NCI-H1092 (cell line): ENCODE measurements at regions not wholly inside any gene's neighbourhood (a gene's known extent, or its start where the extent isn't known, plus 50 kb on each side); places are given as distances from the start of the nearest gene placed in this dataset.

ENCODE experiments used
- DNase-seq: peaks from one replicate; lab custom pipeline; 2025; lab: John Stamatoyannopoulos, UW

- DNase-seq: no peak
These were observed 645.0 kb downstream of the PCDH7 start for GRCh38 chr4:31365006-31365690.

GRCh38 chr4:31366041-31366440 is 645.9 kb downstream of the PCDH7 start:
- no peak for DNase-seq

GRCh38 chr4:31370866-31371465 is 650.8 kb downstream of the PCDH7 start:
- peak; percentile 11 for DNase-seq

- no peak for DNase-seq
These were observed 654.2 kb downstream of the PCDH7 start for GRCh38 chr4:31374256-31374960.

DNA sequence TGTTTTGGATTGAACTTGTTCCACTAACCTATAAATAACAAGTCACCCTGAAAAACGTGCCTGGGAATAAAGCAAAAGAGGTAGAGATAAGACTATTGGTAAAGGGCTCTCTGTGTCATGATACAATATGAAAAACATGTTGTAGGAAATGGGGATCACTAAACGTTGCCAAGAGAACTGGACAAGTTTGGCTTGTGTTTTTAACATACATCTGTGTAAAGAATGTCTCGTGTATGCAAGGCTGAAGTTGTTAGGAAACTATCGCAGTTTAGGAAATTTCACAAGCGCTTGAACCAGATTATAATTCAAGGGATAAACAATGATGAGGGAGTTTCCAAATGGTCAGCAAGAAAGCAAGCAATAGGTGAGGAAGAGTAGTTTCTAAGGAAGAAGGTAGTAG is 655.8 kb downstream of the PCDH7 start:
- no peak for DNase-seq

GRCh38 chr4:31379364-31379763 is 659.2 kb downstream of the PCDH7 start:
- no peak for DNase-seq

DNA sequence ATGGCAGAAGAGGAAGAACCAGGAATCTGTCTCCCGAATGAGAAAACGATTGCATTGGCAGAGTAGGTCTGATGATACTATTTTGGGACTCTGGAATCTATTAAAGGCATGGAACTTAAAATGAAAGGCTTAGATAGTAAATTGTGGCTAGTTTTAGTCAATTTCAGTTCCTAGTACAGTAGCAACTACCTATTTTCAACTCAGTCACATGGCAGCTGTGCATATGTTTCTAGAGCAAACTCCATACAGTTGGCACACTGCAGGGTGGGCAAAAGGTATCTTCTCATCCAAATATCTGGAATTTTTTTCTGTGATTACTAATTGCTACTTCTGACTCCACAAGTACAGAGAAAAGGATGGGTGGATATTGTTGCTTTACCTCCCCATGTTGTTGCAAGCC is 663.6 kb downstream of the PCDH7 start:
- DNase-seq: no peak

- no peak for DNase-seq
These were observed 670.7 kb downstream of the PCDH7 start for GRCh38 chr4:31390849-31391248.

GRCh38 chr4:31391976-31392375 is 671.8 kb downstream of the PCDH7 start:
- no peak for DNase-seq

GRCh38 chr4:31392923-31393322 is 672.8 kb downstream of the PCDH7 start:
- DNase-seq: no peak

- DNase-seq: no peak
These were observed 688.0 kb downstream of the PCDH7 start for GRCh38 chr4:31408121-31408520.

- no peak for DNase-seq
These were observed 691.4 kb downstream of the PCDH7 start for GRCh38 chr4:31411565-31411964.

DNA sequence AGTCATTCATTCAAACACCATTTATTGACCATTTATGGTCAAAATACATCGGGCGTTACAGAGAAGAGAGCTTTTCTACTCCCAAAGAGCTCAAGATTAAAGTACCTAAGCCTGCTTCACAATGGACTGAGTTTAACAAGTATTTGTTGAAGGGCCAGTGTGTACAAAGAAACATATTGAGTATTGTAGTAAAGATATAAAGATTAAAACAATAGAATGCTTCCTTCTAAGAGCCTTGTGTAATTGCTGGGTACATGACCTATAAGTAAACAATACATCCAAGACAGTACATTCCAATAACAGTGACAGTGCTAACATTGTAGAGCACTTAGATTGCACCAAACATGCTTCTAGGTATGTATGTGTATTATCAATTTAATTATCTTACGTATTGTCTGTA is 695.5 kb downstream of the PCDH7 start:
- no peak for DNase-seq

DNA sequence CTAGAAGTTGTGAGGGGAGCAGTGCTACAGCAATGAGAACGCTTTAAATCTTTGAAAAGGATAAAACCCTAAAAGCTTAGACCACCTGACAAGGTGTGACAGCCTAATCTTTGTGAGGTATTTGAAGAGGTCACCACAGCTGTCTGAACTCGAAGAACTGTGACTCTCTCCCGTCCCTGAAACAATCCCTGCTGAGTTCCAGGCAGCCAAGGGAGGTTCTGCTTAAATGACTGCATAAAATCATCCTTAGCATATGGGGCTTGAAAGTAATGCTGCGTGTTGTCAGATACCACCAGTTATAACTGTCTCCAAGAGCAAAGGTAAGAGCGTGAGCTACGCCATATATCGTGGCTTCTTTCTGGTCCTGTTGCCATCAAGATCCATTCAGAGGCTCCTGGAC is 696.3 kb downstream of the PCDH7 start:
- no peak for DNase-seq

GRCh38 chr4:31417040-31417439 is 696.9 kb downstream of the PCDH7 start:
- no peak for DNase-seq

- no peak for DNase-seq
These were observed 701.8 kb downstream of the PCDH7 start for GRCh38 chr4:31422006-31422405.

DNA sequence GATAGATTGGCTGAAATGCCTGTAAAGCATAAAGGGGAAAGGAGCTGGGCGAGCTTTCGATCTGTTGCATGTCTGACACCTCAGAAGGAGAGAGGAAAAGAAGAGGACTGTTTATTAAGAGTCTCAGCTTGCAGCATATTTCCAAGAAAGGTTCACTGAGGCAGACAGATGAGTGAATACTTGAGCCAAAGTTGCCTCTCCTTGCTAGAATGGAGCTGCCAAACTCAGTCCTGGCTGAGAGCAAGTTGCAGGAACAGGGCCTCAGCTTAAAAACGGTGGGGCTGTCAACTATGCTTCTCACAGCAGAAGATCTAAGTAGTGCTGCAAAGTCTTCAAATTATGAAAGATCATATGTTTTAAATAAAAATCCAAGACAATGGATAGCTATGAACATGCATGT is 707.5 kb downstream of the PCDH7 start:
- no peak for DNase-seq

- no peak for DNase-seq
These were observed 722.1 kb downstream of the PCDH7 start for GRCh38 chr4:31442236-31442635.

DNA sequence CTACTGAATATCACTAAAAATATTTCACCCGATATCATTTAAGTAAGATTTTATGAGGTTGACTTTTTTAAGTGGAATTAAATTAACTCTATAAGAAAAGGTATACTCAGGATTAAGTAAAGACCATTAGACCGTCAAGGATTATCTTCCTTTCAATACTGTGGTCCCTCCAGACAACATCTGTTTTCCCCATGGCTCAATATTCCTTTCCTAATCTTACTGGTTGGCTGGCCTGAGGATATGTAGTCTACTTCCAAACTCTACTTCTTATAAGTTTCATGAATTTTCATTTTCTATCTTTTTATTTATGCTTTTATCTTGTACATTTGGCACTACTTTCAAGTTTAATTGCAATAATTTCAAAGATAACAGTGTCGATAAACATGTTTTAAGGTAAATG is 725.4 kb downstream of the PCDH7 start:
- no peak for DNase-seq

GRCh38 chr4:31455612-31456011 is 735.4 kb downstream of the PCDH7 start:
- DNase-seq: no peak

- DNase-seq: no peak
These were observed 738.6 kb downstream of the PCDH7 start for GRCh38 chr4:31458813-31459212.

- DNase-seq: no peak
These were observed 741.3 kb downstream of the PCDH7 start for GRCh38 chr4:31461421-31461820.

GRCh38 chr4:31467781-31468180 is 747.6 kb downstream of the PCDH7 start:
- no peak for DNase-seq
